ENCODE measurements at regions not wholly inside any gene's neighbourhood (a gene's known extent, or its start where the extent isn't known, plus 50 kb on each side); places are given as distances from the start of the nearest gene placed in this dataset.

DNA sequence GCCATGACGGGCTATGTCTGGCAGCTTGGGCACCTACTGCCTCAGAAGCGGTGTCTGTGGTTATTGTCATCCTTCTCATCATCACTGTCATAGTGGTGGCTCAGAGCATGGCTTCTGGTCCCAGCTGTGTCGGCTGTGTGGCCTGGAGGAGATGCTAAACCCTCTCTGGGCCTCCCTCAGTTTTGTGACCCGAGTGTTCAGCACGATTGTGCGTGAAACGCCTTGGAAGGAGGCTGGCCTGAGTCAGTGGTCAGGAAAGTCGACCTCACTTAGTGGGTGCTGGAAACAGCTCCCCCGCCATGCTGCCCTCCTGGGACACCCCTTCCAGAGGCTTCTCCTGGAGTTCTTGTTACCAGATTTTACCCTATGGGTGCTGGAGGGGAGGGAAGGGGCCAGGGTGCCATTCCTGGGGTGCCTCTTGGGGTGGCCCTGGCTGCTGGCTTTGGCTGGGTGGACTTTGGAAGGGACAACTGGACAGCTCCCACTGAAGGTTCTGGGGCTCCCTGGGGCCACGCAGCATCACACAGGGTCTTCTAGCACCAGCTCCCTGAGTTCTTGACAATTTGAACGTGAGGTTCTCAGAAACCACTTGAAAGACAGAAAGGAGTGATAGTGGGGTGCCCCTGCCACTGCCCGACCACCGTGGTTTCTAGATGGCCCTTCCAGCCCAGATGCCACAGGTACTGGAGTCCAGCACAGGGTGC, 226.5 kb upstream of the GSE1 start:
- no peak for DNase-seq (ENCODE audit: low read depth, low spot score)

- no peak for DNase-seq (ENCODE audit: low read depth, low spot score)
These were observed 226.0 kb upstream of the GSE1 start for GRCh38 chr16:85387171-85387507.

GRCh38 chr16:85387731-85388295, 225.3 kb upstream of the GSE1 start:
- DNase-seq (ENCODE audit: low read depth, low spot score): no peak

- DNase-seq (ENCODE audit: low read depth, low spot score): no peak
These were observed 223.2 kb upstream of the GSE1 start for GRCh38 chr16:85389679-85390470.

DNA sequence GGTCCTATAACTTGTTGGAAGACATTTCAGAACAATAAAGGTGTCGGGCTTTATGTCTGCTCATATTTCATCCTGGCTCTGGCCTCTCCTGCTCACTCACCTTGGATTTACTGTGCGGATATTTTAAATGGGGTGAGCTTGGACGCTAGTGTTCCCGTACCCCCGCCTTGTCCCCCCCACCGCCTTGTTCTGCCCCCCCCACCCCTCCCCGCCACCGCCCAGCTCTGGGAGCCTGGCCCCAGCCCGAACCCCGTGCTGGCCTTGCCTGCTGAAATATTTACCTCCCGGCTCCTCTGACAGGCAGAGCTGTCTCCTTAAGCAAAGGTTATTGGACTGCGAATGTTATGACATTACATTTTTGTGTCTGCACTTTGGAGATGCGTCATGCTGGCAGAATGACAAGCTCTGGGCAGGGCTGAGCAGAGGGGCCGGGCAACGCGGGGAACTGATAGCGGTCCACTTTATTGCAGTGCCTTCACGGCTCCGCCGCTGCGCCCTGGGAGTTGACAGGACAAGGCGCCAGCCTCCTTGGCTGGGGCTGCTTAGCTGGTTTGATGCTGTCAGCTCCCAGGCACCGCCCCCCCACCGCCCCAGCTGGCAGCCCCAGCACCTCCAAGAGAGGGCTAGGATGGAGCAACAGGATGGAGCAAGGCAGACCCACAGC, 222.5 kb upstream of the GSE1 start:
- no peak for DNase-seq (ENCODE audit: low read depth, low spot score)

DNA sequence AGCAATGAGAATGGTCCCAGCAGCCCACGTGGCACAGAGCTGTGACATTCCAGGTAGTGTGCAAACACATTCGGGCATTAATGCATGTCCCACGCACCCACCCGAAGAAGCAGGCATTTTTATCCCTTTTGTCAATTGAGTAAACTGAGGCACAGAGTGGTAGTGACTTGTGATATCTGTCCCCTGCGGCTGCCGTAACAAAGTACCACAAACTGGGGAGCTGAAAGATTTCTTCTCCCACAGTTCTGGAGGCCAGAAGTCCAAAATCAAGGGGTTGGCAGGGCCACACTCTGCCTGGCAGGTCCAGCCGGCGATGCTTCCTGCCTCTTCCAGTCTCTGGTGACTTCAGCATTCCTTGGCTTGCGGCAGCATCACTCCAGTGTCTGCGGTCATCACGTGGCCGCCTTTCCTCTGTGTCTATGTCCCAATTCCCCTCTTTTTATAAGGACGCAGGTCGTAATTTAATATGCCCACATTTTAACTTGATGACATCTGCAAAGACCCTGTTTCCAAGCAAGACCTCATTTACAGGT, 221.9 kb upstream of the GSE1 start:
- DNase-seq (ENCODE audit: low read depth, low spot score): no peak

DNA sequence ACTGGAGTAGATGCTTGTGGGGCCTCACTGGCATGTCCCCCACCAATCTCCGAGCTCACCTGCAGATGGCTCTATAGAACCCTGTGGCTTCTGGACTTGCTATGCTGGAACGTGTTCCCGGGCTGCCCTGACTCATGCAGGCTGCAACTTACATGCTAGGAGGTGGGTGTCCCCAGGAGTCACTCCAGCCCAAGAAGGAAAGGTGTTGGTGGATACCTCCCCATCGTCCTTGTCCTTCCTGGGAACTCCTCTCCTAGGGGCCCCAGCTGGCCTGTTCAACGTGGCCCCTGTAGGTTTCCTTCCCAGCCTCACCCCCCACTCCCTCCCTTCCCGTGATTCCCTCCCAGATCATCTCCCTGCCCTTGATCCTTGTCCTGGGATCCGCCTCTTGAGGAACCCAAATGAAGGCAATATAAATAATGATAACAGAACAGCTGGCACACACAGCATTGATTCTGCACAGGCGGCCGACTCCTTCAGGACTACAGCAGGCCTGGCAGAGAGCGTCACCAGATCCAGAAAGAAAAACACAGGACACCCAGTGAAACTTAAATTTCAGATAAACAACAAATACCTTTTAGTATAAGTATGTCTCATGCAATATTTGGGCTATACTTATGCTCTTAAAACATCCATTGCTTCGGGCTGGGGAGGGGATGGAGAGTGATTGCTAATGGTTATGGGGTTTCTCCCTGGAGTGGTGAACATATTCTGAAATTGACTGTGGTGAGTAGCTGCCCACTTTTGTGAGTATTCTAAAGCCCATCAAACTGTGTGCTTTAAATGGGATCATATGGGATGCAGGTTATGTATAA, 221.1 kb upstream of the GSE1 start:
- no peak for DNase-seq (ENCODE audit: low read depth, low spot score)

- DNase-seq (ENCODE audit: low read depth, low spot score): no peak
These were observed 220.1 kb upstream of the GSE1 start for GRCh38 chr16:85392756-85393673.

DNA sequence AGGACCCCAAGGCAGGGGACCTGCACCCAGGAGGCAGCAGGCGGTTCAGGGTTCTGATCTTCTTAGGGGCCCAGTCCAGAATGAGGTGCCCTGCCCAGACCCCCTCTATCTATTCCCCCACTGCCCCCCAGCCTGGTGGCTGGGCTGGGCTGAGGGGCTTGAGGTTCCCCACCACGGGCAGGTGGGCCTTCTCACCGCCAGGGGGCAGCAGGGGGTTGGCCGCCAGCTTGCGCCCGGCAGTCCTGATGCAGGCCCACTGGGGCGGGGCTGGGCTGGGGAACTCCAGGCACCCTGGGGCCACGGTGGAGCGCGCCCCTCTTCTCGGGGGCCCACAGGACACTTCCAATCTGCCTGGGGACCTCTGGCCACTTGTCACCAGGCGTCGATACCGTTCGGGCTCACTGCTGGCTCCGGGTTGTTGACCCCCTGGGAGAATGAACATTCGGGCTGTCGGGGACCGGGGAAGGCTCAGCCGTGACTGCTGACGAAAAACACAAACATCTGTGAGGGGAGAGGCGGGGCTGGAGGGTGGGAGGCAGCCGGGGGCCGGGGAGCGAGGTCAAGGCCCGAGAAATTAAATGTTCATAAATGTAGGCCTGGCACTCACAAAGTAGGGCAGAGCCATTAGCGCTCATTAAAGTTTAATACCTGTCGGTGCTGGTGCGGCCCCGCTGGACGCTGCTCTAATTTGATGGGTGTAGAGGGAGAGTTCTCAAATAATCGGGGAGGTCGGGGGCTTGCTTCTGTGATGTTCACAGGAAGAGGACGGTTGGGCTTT, 219.3 kb upstream of the GSE1 start:
- no peak for DNase-seq (ENCODE audit: low read depth, low spot score)

- no peak for DNase-seq (ENCODE audit: low read depth, low spot score)
These were observed 218.5 kb upstream of the GSE1 start for GRCh38 chr16:85394456-85395206.

DNA sequence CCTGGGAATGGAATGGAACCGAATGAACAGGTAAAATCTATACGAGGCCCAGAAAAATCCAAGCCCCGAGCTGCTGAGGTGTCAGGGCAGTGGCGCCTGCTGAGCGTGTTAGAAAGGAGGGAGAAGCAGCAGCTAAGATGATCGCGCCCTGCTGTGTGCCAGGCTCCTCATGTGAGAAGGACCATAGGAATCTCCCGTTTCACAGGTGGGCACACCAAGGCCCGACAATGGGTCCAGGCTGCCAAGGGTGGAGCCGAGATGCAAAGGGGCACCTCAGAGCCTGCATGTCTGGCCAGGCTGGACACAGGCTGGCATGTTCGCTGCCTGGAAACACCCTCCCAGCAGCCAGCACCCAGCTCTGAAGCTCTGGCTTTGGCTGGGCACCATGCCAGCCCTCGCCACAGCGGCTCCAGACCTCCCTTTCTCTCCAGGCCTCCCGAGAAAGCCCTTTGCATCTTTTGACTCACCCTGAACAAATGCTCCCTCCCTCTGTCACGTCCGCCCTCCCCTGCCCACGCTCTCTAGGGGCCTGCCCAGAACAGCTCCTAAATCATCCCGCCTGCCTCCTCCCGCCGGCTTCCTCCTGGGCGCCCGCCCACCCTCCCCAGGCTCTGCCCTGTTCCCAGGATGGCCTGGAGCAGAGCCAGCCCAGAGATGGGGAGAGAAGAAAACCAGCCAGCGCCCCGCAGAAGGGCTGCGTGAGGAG, 217.8 kb upstream of the GSE1 start:
- peak; percentile 19 for DNase-seq (ENCODE audit: low read depth, low spot score)

GRCh38 chr16:85395913-85396878, 216.9 kb upstream of the GSE1 start:
- no peak for DNase-seq (ENCODE audit: low read depth, low spot score)

GRCh38 chr16:85396879-85397871, 215.9 kb upstream of the GSE1 start:
- no peak for DNase-seq (ENCODE audit: low read depth, low spot score)

DNA sequence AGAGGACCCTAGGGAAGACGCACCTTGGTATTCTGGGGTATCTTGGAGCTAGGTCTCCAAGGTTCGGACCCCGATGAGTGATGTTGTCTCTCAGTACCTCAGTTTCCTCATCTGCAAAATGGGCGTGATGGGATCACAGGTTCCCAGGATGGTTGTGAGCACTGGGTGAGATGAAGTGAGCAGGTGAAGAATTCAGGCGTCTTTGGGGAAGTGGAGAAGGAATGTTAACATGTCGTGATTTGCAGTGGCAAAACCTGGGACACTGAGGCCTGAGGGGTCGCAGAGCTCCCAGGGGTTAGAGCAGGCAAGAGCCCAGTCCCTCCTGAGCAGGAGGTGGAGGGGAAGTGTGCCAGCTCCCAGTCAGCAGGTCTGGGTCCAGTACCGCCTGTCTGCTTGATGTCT, 215.1 kb upstream of the GSE1 start:
- DNase-seq (ENCODE audit: low read depth, low spot score): no peak
